Bronchial epithelial cell (primary cell): ENCODE measurements at regions not wholly inside any gene's neighbourhood (a gene's known extent, or its start where the extent isn't known, plus 50 kb on each side); places are given as distances from the start of the nearest gene placed in this dataset.
"Not testable (repeated sequence)": the region's sequence is repeated elsewhere in the genome, so short reads cannot be mapped to it uniquely, and the experiment has no call there.

ENCODE experiments used
- DNase-seq: peaks from one replicate; pipeline ENCODE4 v3.0.0-alpha.2; 2010; ENCODE audit warnings: low read depth
- FAIRE-seq: peaks from 2 replicates; lab custom pipeline; 2011; peaks lifted over from hg19 to GRCh38; lab: Jason Lieb, UNC
- H3K27me3 ChIP-seq: 2 replicates; pipeline ENCODE4 v1.5.1; 2011; ENCODE audit warnings: low read length; ENCODE audit not compliant: control insufficient read depth, insufficient read depth
- H3K36me3 ChIP-seq: 2 replicates; pipeline ENCODE4 v1.5.1; 2011; ENCODE audit warnings: low read length; ENCODE audit not compliant: control insufficient read depth, insufficient read depth
- H3K4me3 ChIP-seq: 2 replicates; pipeline ENCODE4 v1.5.1; 2011; ENCODE audit warnings: mild to moderate bottlenecking, low read depth, low read length, control low read depth
- CTCF ChIP-seq: IDR thresholded peaks from 2 replicates; pipeline ENCODE4 v1.5.1; 2011; ENCODE audit warnings: mild to moderate bottlenecking, moderate library complexity, low read length, control low read depth, inconsistent platforms; ENCODE audit not compliant: insufficient read depth, severe bottlenecking

- Histone ChIP-seq H3K36me3 (no peaks in the 10 kb centered on the region), H3K27me3 (peaks cover 4% of the 10 kb centered on the region), H3K4me3 (no peak overlapping the region)
- TF ChIP-seq CTCF: no peak
- FAIRE-seq (no peak), DNase-seq (no peak)
Observed at GRCh38 chr12:107853479-107853878, 79.0 kb downstream of the ASCL4 start.

GRCh38 chr12:107855471-107855870 is 81.0 kb downstream of the ASCL4 start:
- TF ChIP-seq CTCF: no peak
- H3K27me3 ChIP-seq: peaks cover 1% of the 10 kb centered on the region
- FAIRE-seq: no peak
- DNase-seq: no peak
- H3K36me3 ChIP-seq: no peaks in the 10 kb centered on the region
- no peak overlapping the region for H3K4me3 ChIP-seq

GRCh38 chr12:107856096-107856495 is 81.6 kb downstream of the ASCL4 start:
- Histone ChIP-seq H3K27me3 (peaks cover 1% of the 10 kb centered on the region), H3K4me3 (no peak overlapping the region), H3K36me3 (no peaks in the 10 kb centered on the region)
- TF ChIP-seq CTCF: no peak
- DNase-seq: no peak
- no peak for FAIRE-seq

- Histone ChIP-seq H3K27me3 (no peaks in the 10 kb centered on the region), H3K36me3 (no peaks in the 10 kb centered on the region), H3K4me3 (no peak overlapping the region)
- no peak for TF ChIP-seq CTCF
- DNase-seq (no peak), FAIRE-seq (no peak)
Observed at GRCh38 chr12:107857191-107857590, 82.7 kb downstream of the ASCL4 start.

- no peaks in the 10 kb centered on the region for H3K36me3 ChIP-seq
- FAIRE-seq (no peak), DNase-seq (no peak)
- H3K27me3 ChIP-seq: peaks cover 2% of the 10 kb centered on the region
- H3K4me3 ChIP-seq: no peak overlapping the region
- TF ChIP-seq CTCF: no peak
Observed at GRCh38 chr12:107859367-107859766, 84.9 kb downstream of the ASCL4 start.

GRCh38 chr12:107864235-107864634 is 89.7 kb downstream of the ASCL4 start:
- Histone ChIP-seq H3K4me3 (no peak overlapping the region), H3K27me3 (peaks cover 2% of the 10 kb centered on the region), H3K36me3 (no peaks in the 10 kb centered on the region)
- no peak for DNase-seq
- no peak for TF ChIP-seq CTCF
- no peak for FAIRE-seq

- not testable (repeated sequence) for H3K36me3 ChIP-seq, DNase-seq, FAIRE-seq, H3K4me3 ChIP-seq, H3K27me3 ChIP-seq
Observed at GRCh38 chr12:107864727-107865126, 90.2 kb downstream of the ASCL4 start.
